Femur (tissue), 1 donor: ENCODE measurements at regions not wholly inside any gene's neighbourhood (a gene's known extent, or its start where the extent isn't known, plus 50 kb on each side); places are given as distances from the start of the nearest gene placed in this dataset.

Source experiments
- DNase-seq: peaks from one replicate; pipeline ENCODE4 v3.0.0-alpha.2; 2017

GRCh38 chr6:10303608-10304506 lies 111.0 kb downstream of the TFAP2A start:
- no peak for DNase-seq

- DNase-seq: no peak
Observed at GRCh38 chr6:10302566-10303235, 112.2 kb downstream of the TFAP2A start.

GRCh38 chr6:10300071-10300470 lies 114.8 kb downstream of the TFAP2A start:
- DNase-seq: no peak

- no peak for DNase-seq
Observed at GRCh38 chr6:10297832-10298231, 117.0 kb downstream of the TFAP2A start.

GRCh38 chr6:10278746-10279145 lies 136.1 kb downstream of the TFAP2A start:
- peak; percentile 50 for DNase-seq

GRCh38 chr6:10276660-10277287 lies 138.1 kb downstream of the TFAP2A start:
- no peak for DNase-seq

GRCh38 chr6:10276106-10276505 lies 138.8 kb downstream of the TFAP2A start:
- DNase-seq: no peak

- no peak for DNase-seq
Observed at GRCh38 chr6:10272591-10272990, 142.3 kb downstream of the TFAP2A start.

GRCh38 chr6:10271982-10272381 lies 142.9 kb downstream of the TFAP2A start:
- no peak for DNase-seq

- DNase-seq: no peak
Observed at GRCh38 chr6:10269814-10270472, 144.9 kb downstream of the TFAP2A start.

GRCh38 chr6:10268611-10269310 lies 146.1 kb downstream of the TFAP2A start:
- DNase-seq: peak; percentile 23

GRCh38 chr6:10268111-10268510 lies 146.8 kb downstream of the TFAP2A start:
- no peak for DNase-seq

GRCh38 chr6:10266462-10266861 lies 148.4 kb downstream of the TFAP2A start:
- no peak for DNase-seq

GRCh38 chr6:10266061-10266460 lies 148.8 kb downstream of the TFAP2A start:
- DNase-seq: no peak

GRCh38 chr6:10262505-10262904 lies 152.4 kb downstream of the TFAP2A start:
- DNase-seq: no peak

- DNase-seq: no peak
Observed at GRCh38 chr6:10259671-10260070, 155.2 kb downstream of the TFAP2A start.

GRCh38 chr6:10258341-10258740 lies 156.5 kb downstream of the TFAP2A start:
- DNase-seq: no peak

- DNase-seq: no peak
Observed at GRCh38 chr6:10256113-10256690, 158.7 kb downstream of the TFAP2A start.

GRCh38 chr6:10250655-10251220 lies 164.1 kb downstream of the TFAP2A start:
- DNase-seq: no peak

GRCh38 chr6:10248378-10248843 lies 166.5 kb downstream of the TFAP2A start:
- DNase-seq: no peak

- no peak for DNase-seq
Observed at GRCh38 chr6:10237298-10238038, 177.4 kb downstream of the TFAP2A start.
